Right renal pelvis (tissue), 4 donors: ENCODE measurements at regions not wholly inside any gene's neighbourhood (a gene's known extent, or its start where the extent isn't known, plus 50 kb on each side); places are given as distances from the start of the nearest gene placed in this dataset.

Experiments
- DNase-seq, 4 donors: peaks; one replicate each; pipeline ENCODE4 v3.0.0-alpha.2; 2013; ENCODE audit warnings: low read depth in 4 of 4, low spot score in 3 of 4, missing footprints in 1 of 4

DNA sequence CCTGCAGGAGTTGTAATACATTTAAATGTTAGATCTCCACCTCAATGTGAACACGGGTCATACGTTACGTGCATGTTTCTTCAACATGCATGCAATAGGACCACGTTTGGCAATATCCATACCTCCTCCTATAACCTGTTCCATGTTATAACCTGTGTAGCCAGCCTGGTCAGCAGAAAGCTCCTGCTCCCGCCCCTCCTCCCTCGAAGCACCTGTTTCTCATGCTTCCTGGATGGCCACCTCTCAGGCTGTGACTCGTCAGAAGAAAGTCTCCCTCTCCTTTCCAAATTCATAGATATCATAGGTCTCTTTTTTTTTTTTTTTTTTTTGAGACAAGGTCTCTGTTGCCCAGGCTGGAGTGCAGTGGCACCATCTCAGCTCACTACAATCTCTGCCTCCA is 96.5 kb downstream of the HMX1 start:
- no peak for DNase-seq

DNA sequence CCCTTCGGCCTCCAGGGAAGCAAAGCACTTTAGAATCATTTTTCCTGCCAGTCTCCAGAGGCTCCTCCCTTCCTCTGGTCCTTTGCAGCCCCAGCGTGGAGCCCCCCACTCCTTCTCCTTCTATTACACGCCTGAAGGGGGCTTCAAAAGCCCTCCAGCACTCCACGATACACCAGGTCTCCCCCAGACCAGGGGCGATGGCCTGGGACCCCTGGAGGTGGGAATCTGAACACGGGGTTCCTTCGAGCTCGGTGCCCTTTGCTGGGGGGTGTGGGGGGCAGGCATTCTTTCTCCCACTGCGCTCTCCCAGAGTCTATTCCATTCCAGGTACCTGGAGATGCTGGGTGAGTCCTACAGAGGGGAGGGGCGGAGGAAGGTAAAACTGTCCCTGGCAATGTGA is 97.6 kb downstream of the HMX1 start:
- no peak for DNase-seq

DNA sequence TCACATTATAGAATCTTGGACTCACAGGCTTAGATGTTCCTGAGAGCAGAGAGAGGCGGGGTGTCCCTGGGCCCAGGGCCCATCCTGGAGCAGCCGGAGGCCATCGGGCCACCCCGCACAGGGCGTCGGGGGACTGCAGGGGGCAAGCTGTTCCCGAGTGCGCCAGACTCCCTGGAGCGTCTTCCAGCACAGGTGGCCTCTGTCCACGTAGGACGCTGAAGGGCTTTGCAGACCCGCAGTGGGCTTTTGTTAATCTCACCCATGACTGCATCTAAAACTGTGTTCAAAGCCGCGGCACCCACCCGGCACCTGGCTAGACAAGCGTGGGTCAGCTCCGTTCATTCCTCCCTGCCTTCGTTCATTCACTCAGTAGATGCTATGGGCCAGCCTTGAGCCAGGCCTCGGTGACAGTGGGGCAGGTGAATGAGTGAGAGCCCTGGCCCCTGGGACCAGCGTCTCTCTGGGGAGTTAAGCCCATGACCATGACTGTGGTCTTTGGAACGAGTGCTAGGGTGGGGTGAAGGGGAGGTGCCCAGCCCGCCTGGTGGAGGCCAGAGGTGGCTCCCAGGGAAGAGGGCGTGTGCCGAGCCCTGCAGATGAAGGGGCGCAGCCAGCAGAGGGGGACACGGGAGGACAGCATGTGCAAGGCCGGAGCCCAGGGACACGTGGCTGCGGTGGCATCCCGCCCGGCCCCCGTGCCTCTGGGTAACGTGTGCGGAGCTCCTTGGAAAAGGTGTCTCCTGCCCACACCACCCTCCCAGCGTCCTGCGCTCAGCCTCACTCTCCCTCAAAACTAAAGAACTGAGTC is 98.3 kb downstream of the HMX1 start:
- DNase-seq, result no peak

DNA sequence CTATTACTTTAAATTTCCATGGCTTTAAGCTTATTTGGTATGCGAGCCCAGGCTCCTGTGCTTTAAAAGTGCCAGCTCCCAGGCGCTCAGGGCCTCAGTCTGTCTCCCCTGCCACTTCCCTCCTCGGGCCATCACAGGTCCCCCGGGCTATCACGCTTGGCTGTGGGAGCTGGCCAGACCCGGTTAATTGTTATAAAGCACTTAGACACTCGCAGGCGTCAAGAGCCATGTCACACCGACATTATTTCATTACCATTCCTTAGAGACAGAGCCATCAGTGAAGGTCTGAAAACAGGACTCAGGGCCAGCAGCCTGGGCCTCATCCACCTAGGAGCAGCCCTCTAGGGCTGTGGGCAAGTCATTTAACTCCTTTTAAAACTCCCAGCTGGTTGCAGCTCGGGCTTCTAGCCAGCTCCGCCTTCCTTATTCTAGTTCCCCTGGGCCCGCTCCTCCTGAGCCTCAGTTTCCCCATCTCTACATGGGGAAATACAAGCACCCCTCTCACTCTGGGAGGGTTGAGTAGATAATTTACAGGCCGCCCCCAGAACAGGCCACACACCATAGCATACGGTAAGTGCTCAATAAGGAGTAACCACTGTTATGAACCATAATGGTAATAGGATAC is 99.0 kb downstream of the HMX1 start:
- no peak for DNase-seq

DNA sequence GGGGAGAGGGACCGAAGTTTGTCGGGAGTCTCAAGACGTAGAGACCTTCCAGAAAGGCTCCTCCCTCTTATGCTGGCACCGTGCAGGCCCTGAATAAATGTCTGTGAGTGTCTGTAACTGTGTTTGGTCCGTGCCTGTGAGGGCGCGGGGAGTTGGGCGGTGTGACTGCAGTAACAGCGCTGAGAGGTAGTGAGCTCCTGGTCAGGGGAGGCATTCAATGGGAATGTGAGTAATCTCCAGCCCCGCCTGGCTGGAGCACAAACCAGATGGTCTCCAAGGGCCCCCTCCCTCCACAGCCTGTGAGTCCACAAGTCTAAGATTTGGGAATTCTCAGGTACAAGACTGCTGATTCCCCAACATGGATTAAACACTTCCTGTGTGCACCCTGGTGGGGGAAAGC is 100.0 kb downstream of the HMX1 start:
- DNase-seq, result no peak

DNA sequence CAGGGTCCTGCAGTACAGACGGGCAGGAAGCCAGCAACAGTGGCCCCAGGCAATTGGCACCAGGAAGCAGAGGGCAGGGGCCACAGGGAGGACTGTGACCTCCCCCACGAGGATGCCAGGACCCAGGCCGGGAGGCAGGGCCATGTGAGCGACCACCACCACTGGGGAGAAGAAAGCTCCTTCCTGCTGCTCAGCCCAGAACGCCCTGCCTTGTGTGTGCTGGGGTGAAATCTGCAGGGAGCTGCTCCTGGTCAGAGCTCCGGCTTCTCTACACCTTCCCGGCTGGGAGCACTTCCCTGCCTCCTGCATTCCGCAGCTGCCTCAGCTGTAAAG is 100.4 kb downstream of the HMX1 start:
- no peak for DNase-seq

DNA sequence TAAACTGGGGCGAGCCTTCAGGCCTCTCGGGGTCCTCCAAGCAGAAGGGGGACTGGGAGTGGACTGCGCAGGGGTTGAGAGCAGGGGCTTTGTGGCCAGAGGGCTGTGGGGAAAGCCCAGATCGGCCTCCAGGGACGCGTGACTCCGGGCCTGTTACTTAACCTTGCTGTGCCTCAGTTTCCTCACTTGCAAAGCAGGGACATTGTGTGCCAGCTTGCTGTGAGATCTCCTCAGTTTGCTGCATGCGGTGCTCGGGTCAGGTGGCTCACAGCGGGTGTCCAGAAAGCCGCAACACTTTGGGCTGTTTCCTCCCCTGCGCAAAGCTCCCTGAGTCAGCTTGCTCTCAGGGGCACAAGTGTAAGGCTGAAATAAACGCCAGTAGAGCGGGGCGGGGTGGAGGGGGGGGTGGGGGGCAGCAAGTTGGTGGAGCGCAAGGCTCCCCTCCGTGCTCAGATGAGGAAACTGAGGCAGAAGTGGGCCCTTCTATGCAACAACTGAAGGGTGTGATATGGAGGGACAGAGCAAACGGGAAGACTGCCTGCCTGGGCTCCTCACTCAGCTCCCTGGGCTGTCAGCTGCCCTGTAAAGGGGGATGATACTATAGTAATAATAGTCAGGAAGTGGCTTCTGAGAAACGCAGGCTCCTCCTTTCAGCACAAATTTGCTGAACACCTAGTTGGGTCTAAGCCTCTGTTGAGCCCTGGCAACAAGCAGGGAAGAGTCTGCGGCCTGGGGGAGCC is 101.0 kb downstream of the HMX1 start:
- DNase-seq, result no peak

DNA sequence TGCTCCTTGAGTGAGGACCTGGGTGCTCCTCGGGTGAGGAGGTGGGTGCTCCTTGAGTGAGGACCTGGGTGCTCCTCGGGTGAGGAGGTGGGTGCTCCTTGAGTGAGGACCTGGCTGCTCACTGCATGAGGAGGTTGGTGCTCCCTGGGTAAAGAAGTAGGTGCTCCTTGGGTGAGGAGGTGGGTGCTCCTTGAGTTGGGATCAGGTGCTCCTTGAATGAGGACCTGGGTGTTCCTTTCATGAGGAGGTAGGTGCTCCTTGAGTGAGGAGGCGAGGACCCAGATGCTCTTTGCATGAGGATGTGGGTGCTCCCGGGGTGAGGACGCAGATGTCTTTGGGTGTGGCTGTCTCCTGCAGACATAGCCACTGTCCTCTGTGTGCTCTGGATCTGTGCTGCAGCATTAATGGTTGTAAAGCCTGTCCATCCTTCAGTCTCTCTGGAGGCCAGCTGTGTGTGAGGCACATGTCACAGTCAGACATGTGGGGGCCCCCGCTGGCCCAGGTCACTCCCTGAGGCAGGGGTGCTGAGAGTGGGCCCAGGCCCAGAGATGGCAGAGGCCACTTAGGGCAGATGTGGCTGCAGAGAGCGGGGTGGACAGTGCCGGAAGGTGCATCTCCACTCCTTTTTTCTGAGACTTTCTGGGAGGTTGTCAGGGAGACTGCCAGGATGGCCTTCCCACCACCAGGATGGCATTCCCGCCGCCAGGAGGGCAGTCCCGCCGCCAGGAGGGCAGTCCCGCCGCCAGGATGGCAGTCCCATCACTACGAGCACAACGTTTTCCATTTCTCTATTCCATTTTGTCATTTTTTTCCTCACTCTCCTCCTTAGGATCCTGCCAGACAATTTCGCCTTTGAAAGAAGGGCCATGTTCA is 101.8 kb downstream of the HMX1 start:
- DNase-seq, result no peak

DNA sequence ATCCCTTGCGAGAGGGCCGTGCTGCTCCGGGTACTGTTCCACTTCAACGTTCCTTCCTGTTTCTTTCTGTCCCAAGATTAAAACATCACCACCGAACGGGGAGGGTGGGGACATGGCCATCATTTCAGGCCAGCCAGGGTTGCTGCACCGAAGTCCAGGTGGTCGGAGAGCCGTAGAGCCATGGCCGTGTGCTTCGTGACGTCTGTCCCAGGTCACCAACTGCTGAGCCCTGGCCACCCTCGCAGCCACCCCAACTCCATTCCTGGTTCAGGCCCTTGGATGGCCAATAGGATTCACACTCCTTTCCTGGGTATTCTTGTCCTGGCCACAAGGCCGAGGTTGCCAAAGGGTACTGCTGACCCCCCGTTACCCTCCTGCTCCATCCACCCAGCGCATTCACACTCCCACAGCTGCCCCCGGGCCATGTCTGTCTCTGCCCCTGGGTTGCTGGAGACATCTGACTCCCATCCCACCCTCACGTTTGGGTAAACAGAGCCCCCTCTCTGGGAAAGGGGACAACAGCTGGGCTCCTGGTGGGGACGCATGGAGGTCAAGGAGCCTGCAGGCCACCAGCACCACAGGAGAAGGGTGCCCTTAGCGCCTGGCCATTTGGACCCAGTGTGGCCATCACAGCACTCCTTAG is 103.2 kb downstream of the HMX1 start:
- DNase-seq, result no peak

DNA sequence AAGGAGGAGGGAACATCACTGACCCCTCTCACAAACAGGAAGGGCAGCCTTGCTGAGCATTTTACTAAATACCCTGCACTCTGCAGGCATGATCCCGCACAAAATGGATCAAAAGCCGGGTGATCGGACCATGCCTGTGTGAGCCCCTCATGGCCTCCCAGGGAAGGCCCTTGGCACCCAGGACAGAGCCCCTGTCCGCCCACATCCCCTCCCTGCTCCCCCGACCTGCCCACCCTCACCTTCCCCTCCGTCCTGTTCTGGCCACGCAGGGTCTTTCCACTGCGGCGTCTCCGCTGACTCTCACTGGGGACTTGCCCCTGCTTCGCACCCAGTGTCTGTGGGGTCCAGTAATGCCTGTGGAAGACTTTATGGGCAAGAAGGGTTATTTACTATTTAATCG is 105.0 kb downstream of the HMX1 start:
- DNase-seq, result no peak

DNA sequence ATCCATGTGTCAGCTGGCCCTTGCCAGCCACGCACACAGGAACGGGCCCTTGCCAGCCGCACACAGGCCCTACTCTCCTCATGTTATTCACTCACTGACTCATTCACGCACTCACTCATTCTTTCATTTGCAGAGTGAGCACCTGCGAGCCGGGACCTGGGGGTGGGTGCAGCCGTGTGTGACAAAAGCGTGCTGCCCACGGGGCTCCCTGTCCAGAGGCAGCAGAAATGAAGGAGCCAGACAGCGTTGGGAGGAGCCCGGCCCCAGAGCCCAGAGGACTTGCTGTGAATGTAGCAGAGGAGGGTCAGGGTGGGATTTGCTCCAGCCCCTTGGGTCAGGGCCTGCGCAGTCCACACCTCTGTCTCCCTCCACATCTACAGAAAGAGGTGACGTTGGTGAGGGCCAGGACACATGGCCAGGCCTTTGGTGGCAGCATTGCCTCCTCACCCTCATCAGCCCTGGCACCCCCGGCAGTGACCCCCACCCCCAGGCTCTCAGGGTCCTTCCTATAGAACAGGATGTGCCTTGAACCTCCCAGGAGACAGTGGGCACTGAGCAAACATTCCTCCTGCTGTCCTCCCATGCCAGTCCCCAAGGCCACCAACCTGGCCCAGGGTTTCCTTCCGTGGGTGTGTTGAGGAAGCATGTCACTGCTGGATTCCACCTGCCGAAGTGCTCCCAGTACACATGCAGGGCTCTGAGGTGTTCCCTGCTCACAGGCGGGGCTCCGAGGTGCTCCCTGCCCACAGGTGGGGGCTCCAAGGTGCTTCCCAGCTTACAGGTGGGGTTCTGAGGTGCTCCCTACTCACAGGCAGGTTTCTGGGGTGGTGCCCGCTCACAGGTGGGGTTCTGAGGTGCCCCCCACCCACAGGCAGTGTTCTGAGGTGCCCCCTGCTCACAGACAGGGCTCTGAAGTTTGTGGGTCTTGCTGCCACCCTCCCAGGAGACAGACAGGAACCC is 105.7 kb downstream of the HMX1 start:
- DNase-seq, result no peak

DNA sequence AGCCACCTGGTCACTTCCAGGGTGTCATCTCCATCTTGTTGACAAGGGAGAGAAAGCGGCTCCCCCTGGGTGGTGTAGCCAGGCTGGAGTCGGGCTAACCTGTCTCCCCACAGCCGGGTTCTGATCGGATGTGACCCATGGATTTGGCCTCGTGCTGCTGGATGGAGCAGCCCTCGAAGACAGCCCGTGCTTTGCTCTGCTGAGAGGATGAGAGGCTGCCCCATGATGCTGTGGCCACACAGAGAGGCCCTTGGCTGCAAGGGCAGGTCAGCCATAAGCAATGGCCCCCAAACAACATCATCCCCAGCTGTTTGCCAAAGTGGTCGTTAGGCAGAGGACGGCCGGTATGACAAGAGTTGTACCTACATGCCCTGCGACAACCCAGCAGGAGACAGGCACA is 106.6 kb downstream of the HMX1 start:
- DNase-seq, result no peak

DNA sequence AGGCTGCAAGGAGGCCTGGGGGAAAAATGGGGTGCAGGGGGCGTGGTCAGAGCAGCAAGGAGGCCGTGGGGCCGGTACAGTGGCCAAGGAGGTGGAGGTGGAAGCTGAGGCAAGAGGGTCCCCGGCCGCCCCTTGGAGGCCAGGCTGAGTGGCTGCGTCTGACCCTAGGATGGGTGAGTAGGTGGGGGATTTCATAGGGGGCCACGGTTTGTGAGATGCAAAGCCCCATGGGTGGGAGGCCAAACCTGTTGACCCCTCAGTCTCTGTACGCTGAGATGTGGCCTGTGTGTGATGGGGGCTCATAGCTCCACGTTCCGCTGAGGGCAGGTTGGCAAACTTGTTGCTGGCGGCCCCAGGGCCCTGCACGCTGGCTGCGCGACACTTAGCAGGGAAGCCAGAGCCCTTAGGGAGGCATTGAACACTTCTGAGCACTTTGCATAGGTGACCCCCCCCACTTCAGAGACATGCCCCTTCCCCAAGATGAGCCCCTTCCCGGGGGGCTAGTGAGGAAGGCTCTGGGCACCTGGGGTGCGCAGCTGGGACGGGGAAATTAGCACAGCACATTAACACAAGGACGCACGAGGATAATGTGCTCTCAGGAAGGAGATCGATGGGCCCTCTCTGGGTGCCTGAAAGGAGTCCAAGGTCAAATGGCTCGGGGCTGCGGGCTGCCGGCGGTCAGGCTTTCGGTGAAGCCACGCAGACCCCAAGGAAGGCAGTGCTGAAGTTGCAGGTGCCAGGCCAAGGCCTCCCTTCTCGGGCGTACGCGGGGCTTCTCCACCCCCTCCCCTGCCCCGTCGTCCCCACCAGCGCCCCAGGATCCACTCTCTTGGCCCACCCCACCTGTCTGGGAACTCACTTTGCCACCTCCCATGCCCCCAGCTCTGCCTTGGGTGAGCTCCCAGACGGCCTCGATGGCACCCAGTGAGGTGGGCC is 107.4 kb downstream of the HMX1 start:
- no peak for DNase-seq

DNA sequence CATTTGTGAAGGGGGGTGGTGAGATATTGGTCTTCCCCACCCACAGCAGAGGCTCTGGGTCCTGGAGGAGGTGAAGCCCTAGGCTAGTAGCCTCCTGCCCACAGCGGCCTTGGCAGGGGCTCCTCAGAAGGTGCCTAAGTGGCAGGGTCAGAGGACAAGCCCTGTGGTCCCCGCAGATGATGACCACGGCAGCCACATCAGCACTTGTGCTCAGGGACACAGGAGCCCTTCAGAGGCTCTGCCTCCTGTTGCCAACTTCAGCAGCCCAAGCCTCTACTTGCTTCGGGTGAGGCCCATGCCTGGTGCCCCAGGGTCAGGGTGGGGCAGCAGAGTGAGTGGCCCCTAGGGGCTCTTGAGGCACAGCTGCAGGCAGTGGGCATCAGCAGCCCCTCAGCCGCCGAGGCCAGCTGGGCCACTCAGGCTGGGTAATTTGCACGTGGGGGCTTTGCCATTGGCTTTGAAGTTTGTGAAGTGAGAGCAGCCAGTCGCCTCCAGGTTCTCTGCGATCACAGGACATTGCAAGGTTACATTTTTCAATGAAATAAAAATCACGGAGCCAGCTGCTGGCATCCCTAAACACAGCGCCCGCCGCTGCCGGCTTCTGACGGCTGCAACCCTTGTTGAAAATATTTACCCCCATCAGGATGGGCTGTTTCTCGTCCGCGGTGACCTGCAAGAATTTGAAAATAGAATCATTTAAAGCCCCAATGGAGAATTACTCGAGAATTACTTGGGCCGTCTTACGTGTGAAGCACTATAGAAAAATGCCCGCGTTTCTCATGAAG is 108.5 kb downstream of the HMX1 start:
- no peak for DNase-seq

DNA sequence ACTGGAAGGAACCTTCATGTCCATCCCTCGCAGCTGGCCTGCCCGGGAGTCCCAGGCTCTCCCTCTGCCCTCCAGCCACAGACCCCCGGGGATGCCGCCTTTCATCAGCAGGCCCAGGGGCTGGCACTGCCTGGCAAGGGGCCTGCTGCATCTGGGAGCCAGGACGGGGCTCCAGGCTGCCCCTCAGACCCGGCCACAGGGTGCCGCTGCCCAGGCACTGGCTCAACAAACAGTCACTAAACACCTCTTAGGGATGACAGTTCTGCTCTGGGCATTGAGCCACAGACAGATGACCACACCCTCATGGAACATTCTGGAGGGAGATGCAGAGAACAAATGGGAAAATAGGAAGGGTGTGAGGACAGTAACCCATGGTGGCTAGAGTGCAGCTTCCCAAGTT is 109.3 kb downstream of the HMX1 start:
- no peak for DNase-seq

DNA sequence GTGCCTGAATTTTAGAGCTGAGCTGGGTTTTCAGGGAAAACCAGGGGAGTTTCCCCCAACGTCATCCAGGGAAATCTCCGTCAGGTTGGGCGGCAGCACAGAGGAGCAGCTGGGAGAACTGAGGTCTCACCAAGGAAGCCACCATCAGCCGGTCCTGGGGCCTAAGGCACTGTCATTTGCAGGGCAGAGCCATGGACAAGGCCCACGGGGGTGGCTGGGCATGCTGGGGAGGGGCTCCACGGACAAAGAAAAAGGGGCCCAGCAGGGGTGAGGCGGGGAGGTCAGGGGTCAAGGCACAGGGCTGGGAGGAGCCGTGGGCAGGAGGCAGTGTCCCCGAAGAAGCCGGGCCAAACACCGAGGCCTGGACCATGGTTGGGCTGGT is 109.8 kb downstream of the HMX1 start:
- DNase-seq, result no peak

DNA sequence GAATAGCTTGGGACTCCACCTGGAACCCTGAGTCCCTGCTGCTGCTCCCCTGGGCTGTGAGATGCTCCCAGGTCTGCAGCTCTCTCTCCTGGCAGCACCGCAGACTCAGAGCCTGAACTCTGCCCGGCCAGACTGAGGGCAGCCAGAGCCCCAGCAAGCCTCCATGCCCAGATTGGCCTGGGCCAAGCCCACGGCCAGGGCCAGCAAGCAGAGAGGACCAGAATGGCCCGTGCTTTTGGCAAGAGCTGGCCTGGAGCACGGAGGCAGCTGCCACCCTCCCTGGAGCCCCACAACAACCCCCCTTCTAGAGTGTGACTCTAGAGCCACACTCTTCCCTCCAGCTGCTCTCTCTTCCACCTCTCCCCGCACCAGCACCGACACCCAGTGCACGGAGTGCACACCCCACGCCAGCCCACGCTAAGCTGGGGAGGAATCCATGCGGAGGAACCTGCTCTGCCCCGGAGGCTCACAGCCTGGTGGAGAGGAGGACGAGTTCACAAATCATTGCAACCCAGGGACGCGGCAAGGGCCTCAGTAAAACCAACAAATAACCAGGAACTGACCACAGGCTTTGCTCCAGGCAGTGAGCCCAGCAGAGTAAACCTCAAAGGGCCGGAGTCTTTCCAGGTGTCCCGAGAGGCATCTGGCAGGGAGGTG is 110.3 kb downstream of the HMX1 start:
- no peak for DNase-seq
